Natural killer cell (primary cell): ENCODE measurements at regions not wholly inside any gene's neighbourhood (a gene's known extent, or its start where the extent isn't known, plus 50 kb on each side); places are given as distances from the start of the nearest gene placed in this dataset.

Experiments used
- ATAC-seq, 3 donors: fragments of 150-1000 bp in 2 of 3; fragments of 200-7000 bp in 1 of 3; cut with Tn5 transposase; 1 replicate in 1 of 3; 2 replicates in 2 of 3; pipeline ENCODE4 v1.10.0; 2021; ENCODE audit warnings: mild to moderate bottlenecking in 2 of 3, moderate library complexity in 2 of 3
- DNase-seq, 2 donors: peaks; one replicate each; pipeline versions ENCODE4 v3.0.0 to v3.0.0-alpha.2; 2013 to 2021; ENCODE audit warnings: mixed read lengths in 1 of 2
- H3K27ac ChIP-seq: one replicate; pipeline ENCODE4 v1.5.1; 2013; ENCODE audit warnings: mild to moderate bottlenecking, low read length
- H3K27me3 ChIP-seq: one replicate; pipeline ENCODE4 v1.6.1; 2013; ENCODE audit warnings: low read length; ENCODE audit not compliant: control insufficient read depth, insufficient read depth
- H3K36me3 ChIP-seq: one replicate; pipeline ENCODE4 v1.6.1; 2013; ENCODE audit warnings: low read length; ENCODE audit not compliant: control insufficient read depth, insufficient read depth
- H3K4me1 ChIP-seq: one replicate; pipeline ENCODE4 v1.6.1; 2013; ENCODE audit warnings: low read length; ENCODE audit not compliant: control insufficient read depth, insufficient read depth
- H3K4me3 ChIP-seq: one replicate; pipeline ENCODE4 v1.5.1; 2013; ENCODE audit warnings: low read length
- H3K9me3 ChIP-seq: one replicate; pipeline ENCODE4 v1.6.1; 2013; ENCODE audit warnings: low read length; ENCODE audit not compliant: control insufficient read depth, insufficient read depth
- H3K27ac Mint-ChIP-seq, 2 donors: one replicate each; pipeline ENCODE4 v1.8.0; 2022; ENCODE audit warnings: mild to moderate bottlenecking in 2 of 2, mixed read lengths in 2 of 2, moderate library complexity in 1 of 2
- H3K27me3 Mint-ChIP-seq, 2 donors: one replicate each; pipeline ENCODE4 v1.8.0; 2022; ENCODE audit warnings: low read depth in 2 of 2, mixed read lengths in 2 of 2
- H3K36me3 Mint-ChIP-seq: one replicate; pipeline ENCODE4 v1.8.0; 2022; ENCODE audit warnings: mixed read lengths
- H3K4me1 Mint-ChIP-seq, 2 donors: one replicate each; pipeline ENCODE4 v1.8.0; 2022; ENCODE audit warnings: mixed read lengths in 2 of 2
- H3K4me3 Mint-ChIP-seq: one replicate; pipeline ENCODE4 v1.8.0; 2022; ENCODE audit warnings: mild to moderate bottlenecking, moderate library complexity, mixed read lengths
- H3K9me3 Mint-ChIP-seq, 2 donors: one replicate each; pipeline ENCODE4 v1.8.0; 2022; ENCODE audit warnings: mixed read lengths in 2 of 2
- CTCF ChIP-seq: fragments of 200-600 bp; IDR thresholded peaks from one replicate; pipeline ENCODE4 v1.8.0; 2022; ENCODE audit warnings: antibody characterized with exemption
- WGBS: methylation state at CpG from one replicate; pipeline ENCODE4 v1.1.7; 2013; ENCODE audit warnings: missing lambda C conversion rate; ENCODE audit not compliant: insufficient coverage; 5-methylcytosine and 5-hydroxymethylcytosine counted together
- intact Hi-C: fragments of 100-400 bp; cut with micrococcal nuclease; formaldehyde crosslinking; loops from one replicate; pipeline ENCODE4 v1.14.2; 2022

GRCh38 chr14:95455246-95455645 is 61.2 kb downstream of the SYNE3 start:
- Histone ChIP-seq H3K4me3 (no peak overlapping the region), H3K27ac (no peak overlapping the region), H3K9me3 (no peaks in the 10 kb centered on the region), H3K36me3 (peaks cover 23% of the 10 kb centered on the region), H3K4me1 (peaks cover 4% of the 10 kb centered on the region), H3K27me3 (no peaks in the 10 kb centered on the region)
- no peaks in the 10 kb centered on the region for H3K4me1 Mint-ChIP-seq
- no peaks in the 10 kb centered on the region for H3K36me3 Mint-ChIP-seq
- H3K4me3 Mint-ChIP-seq = no peak overlapping the region
- no peak for TF ChIP-seq CTCF
- DNase-seq (no peak), ATAC-seq (no peak)
- no peaks in the 10 kb centered on the region for H3K27me3 Mint-ChIP-seq
- no peak overlapping the region for H3K27ac Mint-ChIP-seq
- H3K9me3 Mint-ChIP-seq = no peaks in the 10 kb centered on the region
- 99% methylated on average over 17 of the region's 17 CpGs for WGBS
- intact Hi-C loops = no loop called here

GRCh38 chr14:95453713-95453980 is 62.8 kb downstream of the SYNE3 start:
- Mint-ChIP-seq H3K36me3 (peaks cover 5% of the 10 kb centered on the region), H3K4me3 (no peak overlapping the region), H3K27me3 (no peaks in the 10 kb centered on the region), H3K9me3 (no peaks in the 10 kb centered on the region), H3K4me1 (no peaks in the 10 kb centered on the region), H3K27ac (no peak overlapping the region)
- Histone ChIP-seq H3K27me3 (no peaks in the 10 kb centered on the region), H3K4me3 (no peak overlapping the region), H3K27ac (no peak overlapping the region), H3K9me3 (no peaks in the 10 kb centered on the region), H3K36me3 (peaks cover 33% of the 10 kb centered on the region), H3K4me1 (peaks cover 4% of the 10 kb centered on the region)
- DNase-seq (no peak), ATAC-seq (no peak)
- intact Hi-C loops = no loop called here
- 94% methylated on average over 1 of the region's 1 CpG for WGBS
- no peak for TF ChIP-seq CTCF

GRCh38 chr14:95452893-95453712 is 63.3 kb downstream of the SYNE3 start:
- TF ChIP-seq CTCF = no peak
- ATAC-seq (no peak), DNase-seq (no peak)
- intact Hi-C loops = no loop called here
- Histone ChIP-seq H3K27me3 (no peaks in the 10 kb centered on the region), H3K9me3 (no peaks in the 10 kb centered on the region), H3K4me1 (peaks cover 4% of the 10 kb centered on the region), H3K4me3 (no peak overlapping the region), H3K27ac (no peak overlapping the region), H3K36me3 (peaks cover 33% of the 10 kb centered on the region)
- Mint-ChIP-seq H3K27me3 (no peaks in the 10 kb centered on the region), H3K27ac (peak overlapping the region in 1 of 2 donors; percentile 20), H3K9me3 (no peaks in the 10 kb centered on the region), H3K4me1 (no peaks in the 10 kb centered on the region), H3K4me3 (no peak overlapping the region), H3K36me3 (peaks cover 5% of the 10 kb centered on the region)
- 79% methylated on average over 10 of the region's 10 CpGs for WGBS
